Esophagus squamous epithelium (tissue), 4 donors: ENCODE measurements at regions not wholly inside any gene's neighbourhood (a gene's known extent, or its start where the extent isn't known, plus 50 kb on each side); places are given as distances from the start of the nearest gene placed in this dataset.

Experiments
- CTCF ChIP-seq, 6 experiments: fragments of 450-650 bp in 4 of 6; fragments of 200-600 bp in 2 of 6; sonication (generic) in 2 of 6; IDR thresholded peaks; one replicate each; pipeline ENCODE4 v1.5.1; 2016 to 2019; ENCODE audit warnings: antibody characterized with exemption in 6 of 6, mild to moderate bottlenecking in 4 of 6, moderate library complexity in 4 of 6
- POLR2A ChIP-seq, 4 donors: fragments of 450-650 bp; IDR thresholded peaks; one replicate each; pipeline ENCODE4 v1.6.1; 2017; ENCODE audit warnings: antibody characterized with exemption in 4 of 4, mild to moderate bottlenecking in 4 of 4, moderate library complexity in 3 of 4

GRCh38 chr13:38429916-38430315 lies 80.3 kb downstream of the UFM1 start:
- TF ChIP-seq CTCF (IDR thresholded peaks at IDR 0.05) (no peak), POLR2A (IDR thresholded peaks at IDR 0.05) (no peak)
